ENCODE measurements at regions not wholly inside any gene's neighbourhood (a gene's known extent, or its start where the extent isn't known, plus 50 kb on each side); places are given as distances from the start of the nearest gene placed in this dataset.
"Not testable (repeated sequence)": the region's sequence is repeated elsewhere in the genome, so short reads cannot be mapped to it uniquely, and the experiment has no call there.

GRCh38 chr14:27305441-27305945, 707.7 kb upstream of the NOVA1 start:
- DNase-seq: no peak

GRCh38 chr14:27312730-27313129, 714.9 kb upstream of the NOVA1 start:
- not testable (repeated sequence) for DNase-seq

GRCh38 chr14:27314231-27314630, 716.4 kb upstream of the NOVA1 start:
- DNase-seq: no peak

- DNase-seq: no peak
Observed at GRCh38 chr14:27315477-27315876, 717.6 kb upstream of the NOVA1 start.

GRCh38 chr14:27315947-27316346, 718.1 kb upstream of the NOVA1 start:
- DNase-seq: no peak

GRCh38 chr14:27318774-27319420, 721.1 kb upstream of the NOVA1 start:
- DNase-seq: no peak

DNA sequence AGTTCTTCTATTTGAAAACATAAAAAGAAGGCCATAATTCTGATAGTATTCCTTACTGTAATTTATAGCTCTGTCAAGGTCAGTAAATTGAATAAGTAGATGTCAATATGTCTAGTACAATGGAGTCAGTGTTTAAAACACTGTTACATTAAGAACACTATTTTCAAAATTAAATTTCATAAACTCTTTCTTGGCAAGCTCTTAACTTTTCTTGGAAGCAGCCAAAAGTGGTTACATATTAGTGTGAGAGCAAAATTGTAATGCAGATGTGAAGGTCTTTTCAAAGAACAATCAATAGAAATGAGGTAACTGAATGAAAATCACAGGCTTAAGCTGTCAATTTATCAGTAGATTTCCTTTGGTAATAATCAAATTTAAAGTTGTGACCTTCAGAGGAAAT, 722.4 kb upstream of the NOVA1 start:
- DNase-seq: no peak

- DNase-seq: no peak
Observed at GRCh38 chr14:27327095-27327494, 729.3 kb upstream of the NOVA1 start.

DNA sequence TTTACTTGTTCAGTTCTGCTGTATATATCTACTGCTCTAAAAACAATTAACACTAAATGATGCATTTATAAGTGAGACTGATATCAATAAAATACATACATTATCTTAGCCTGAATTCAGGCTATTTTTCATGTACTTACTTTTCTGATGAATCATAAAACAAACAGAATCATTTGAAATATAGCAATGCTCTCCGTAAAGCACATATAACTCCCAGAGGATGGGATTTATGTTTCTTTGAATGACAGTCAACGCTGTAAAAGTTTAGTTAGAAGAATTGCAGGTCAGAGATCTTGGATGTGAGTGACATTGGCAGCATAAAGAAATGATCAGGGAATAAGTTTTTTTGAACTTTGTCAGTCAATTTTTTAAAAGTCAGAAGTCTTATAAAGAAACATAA, 740.2 kb upstream of the NOVA1 start:
- no peak for DNase-seq

GRCh38 chr14:27363036-27363435, 765.2 kb upstream of the NOVA1 start:
- DNase-seq: not testable (repeated sequence)

- no peak for DNase-seq
Observed at GRCh38 chr14:27366596-27366995, 768.8 kb upstream of the NOVA1 start.

GRCh38 chr14:27367345-27367744, 769.5 kb upstream of the NOVA1 start:
- no peak for DNase-seq

- no peak for DNase-seq
Observed at GRCh38 chr14:27370074-27370473, 772.2 kb upstream of the NOVA1 start.

DNA sequence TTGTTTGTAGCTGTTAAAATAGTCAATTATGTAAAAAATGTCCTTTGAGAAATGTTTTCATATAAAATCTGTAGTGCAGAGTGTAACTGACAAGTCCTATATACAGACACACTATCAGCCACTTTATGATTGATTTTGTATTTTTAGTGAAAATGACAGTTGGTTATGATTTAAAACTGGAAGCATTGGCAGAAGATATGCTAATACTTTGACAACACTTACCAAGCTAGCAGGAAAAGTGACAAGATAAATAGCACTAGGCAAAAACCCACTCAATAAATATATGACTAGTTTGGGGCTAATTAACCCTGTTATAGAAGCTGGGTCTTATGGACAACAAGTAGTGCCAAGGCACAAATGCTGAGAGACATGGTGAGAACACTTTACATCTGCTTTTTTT, 772.9 kb upstream of the NOVA1 start:
- no peak for DNase-seq

DNA sequence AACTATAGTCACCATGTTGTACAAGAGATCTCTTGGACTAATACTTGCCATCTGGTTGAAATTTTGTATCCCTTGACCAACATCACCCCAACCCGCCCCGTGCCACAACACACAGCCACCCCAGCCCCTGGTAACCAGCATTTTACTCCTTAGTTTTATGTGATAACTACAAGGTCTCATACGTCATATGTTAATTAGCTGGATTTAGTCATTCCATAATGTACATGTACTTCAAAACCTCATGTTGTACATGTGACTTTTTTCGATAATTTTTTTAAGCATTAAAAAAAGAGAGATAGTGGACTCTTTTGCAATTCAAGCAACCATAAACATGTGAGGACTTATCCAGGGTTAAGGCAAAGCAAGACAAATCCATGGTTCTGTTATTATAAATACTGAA, 773.4 kb upstream of the NOVA1 start:
- no peak for DNase-seq

DNA sequence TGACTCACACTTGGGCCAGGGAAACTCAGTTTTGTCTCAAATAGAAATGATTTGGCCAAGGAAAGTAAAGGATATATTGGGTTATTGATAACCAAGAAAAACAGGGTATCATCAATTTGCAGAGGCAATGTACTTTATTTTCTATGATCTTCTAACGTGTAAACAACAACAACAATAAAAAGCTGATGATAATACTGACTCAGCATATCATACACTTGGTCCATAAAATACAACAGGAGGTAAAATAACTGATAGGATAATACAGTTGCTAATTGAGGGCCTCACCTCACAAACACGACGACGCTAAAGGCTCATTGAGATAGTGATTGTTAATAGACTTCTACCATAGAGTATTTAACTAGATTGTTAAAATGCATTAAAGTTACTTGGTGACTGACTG, 774.0 kb upstream of the NOVA1 start:
- no peak for DNase-seq

- DNase-seq: no peak
Observed at GRCh38 chr14:27372771-27373170, 774.9 kb upstream of the NOVA1 start.

DNA sequence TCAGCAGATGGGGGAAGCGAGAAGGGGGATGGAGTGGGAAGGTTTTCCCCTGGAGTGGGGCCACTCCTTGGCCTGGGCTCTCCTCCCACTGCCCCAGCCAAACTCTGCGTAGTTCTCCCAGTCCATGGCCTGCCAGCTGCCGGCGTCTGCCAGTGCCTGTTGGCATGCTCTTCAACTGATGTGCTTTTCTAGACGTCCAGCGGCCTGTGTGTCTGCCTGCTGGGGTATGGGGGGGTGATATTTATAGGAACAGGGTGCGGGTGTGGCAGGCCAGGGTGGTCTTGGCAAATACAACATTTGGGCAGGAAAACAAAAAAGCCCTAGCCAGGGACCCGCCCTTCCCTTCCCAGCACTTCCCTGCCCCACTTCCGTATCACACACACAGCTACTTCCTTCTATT, 786.3 kb upstream of the NOVA1 start:
- DNase-seq: no peak

DNA sequence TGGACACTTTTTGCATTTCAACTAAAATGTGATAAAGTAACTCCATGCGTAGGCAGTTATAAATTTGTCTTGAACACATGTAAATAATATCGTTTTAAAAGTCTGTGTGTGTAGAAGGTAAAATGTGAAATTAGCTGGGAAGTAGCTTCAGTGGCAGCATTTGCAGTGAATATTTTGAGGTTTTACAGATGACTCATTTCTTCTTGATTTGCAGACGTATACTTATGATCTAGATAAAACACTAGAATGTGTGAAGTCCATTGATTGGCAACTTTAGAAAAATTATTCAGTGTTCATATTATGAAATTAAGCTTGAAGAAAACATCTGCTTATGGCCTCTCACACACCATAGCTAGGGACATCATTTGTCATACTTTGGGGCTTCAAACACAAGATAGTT, 788.6 kb upstream of the NOVA1 start:
- no peak for DNase-seq

DNA sequence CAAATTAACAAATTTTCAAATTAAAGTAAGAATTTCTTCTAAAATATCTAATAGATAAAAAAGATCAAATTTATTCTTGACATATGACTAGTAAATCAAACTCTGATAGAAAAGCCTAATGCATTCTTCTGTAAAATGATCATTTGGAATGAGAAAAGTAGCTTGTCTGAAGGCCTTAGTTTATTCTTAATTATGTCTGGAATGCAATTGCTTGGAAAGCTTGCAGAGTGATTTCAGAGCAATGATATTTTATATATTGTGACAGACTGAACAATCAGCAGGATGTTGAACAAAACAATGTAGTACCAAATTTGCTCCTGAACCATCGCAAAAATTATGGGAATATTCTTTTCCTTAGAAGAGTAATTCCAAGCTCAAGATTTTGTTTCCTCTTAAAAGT, 789.6 kb upstream of the NOVA1 start:
- DNase-seq: no peak

DNA sequence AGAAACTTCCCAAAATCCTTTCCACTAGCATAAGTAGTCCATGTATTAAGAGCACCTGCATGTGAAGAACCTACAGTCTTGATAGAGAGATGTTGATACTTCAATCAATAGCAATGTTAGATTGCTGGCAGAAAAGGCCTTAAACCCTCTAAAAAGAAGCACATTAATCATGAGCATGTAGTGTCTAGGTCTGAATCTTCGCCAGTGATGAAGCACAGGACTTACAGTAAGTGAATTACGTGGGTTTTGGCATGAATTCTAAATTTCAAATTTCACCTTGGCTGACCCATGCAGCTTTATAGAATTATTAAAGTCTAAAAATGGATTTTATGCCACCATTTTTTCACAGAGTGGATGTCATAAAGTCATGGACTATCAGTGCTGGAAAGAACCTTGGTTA, 791.6 kb upstream of the NOVA1 start:
- DNase-seq: no peak

DNA sequence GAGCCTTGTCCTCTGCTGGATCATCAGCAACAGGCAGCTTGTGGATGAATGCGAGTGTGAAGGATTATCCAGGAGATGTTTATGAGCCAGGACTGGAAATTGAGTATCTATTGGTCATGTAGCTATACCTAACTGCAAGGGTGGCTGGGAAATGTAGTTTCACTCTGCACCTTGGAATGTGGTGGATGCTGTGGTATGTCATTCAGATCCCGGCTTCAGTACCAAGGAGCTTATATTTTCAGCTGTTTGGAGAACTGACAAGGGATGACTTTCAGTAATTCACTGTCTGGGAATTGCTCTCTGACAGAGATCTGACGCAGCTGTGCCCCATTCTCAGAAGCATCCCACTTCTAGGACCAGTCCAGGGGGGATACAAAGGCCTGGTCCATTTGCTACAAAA, 792.3 kb upstream of the NOVA1 start:
- no peak for DNase-seq

DNA sequence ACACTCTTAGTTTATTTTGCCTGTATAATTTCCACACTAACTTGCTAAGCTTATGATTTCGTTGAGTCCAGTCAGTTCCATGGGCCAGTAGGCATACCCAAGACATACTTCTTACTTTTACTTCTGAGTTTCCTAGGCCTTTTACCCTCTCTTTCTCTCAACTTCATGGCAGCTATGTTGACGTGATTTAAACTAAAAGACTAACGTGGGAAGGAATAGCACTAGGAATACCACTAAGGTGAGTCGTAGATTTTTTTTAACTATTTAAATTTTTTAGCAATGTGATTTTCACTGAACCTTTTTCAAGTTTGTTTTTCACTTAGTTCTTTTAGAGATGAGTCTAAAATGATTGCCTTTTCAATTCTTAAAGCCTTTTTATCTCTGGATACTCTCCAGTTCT, 793.5 kb upstream of the NOVA1 start:
- DNase-seq: no peak

- DNase-seq: no peak
Observed at GRCh38 chr14:27392153-27392552, 794.3 kb upstream of the NOVA1 start.

- no peak for DNase-seq
Observed at GRCh38 chr14:27409944-27410343, 812.1 kb upstream of the NOVA1 start.

GRCh38 chr14:27410981-27411380, 813.1 kb upstream of the NOVA1 start:
- DNase-seq: no peak

Measured in AML-193 (cell line).